ENCODE measurements at regions not wholly inside any gene's neighbourhood (a gene's known extent, or its start where the extent isn't known, plus 50 kb on each side); places are given as distances from the start of the nearest gene placed in this dataset.
"Not testable (repeated sequence)": the region's sequence is repeated elsewhere in the genome, so short reads cannot be mapped to it uniquely, and the experiment has no call there.

GRCh38 chr13:107927557-107927956, 287.8 kb downstream of the LIG4 start:
- Histone ChIP-seq H2BK5ac (ENCODE audit: insufficient read length, low read length) (no peak overlapping the region), H2BK20ac (ENCODE audit: low read depth, low read length, poor library complexity, severe bottlenecking) (no peak overlapping the region), H3K23me2 (ENCODE audit: insufficient read length, low read depth, low read length, poor library complexity, severe bottlenecking) (no peaks in the 10 kb centered on the region), H3K4ac (ENCODE audit: low read depth, low read length) (no peak overlapping the region), H3K56ac (ENCODE audit: insufficient read length, low read depth, low read length) (no peak overlapping the region), H3K79me1 (ENCODE audit: insufficient read depth, low read depth, low read length, poor library complexity, severe bottlenecking) (no peaks in the 10 kb centered on the region), H3T11ph (ENCODE audit: low read length) (no peak overlapping the region), H3K4me1 (ENCODE audit: insufficient read depth, low read length) (no peaks in the 10 kb centered on the region), H2BK120ac (ENCODE audit: low read depth, low read length, poor library complexity, severe bottlenecking) (no peak overlapping the region), H3K79me2 (ENCODE audit: insufficient read depth, low read length) (no peaks in the 10 kb centered on the region), H4K8ac (replicated peaks; ENCODE audit: insufficient read length, low read depth, low read length) (no peak overlapping the region), H3K9ac (ENCODE audit: extremely low read depth, insufficient read length, low read length) (no peak overlapping the region), H4K20me1 (ENCODE audit: control insufficient read depth, insufficient read depth, insufficient read length) (no peaks in the 10 kb centered on the region), H4K91ac (ENCODE audit: insufficient read length, low read depth, low read length) (no peak overlapping the region), H3K27ac (ENCODE audit: insufficient read length, low read depth, low read length) (no peak overlapping the region), H3K4me2 (ENCODE audit: insufficient read depth, insufficient read length, low read length) (no peak overlapping the region), H2BK15ac (ENCODE audit: low read depth, low read length) (no peak overlapping the region; the same call in 1 of the 2 replicates), H3K23ac (ENCODE audit: insufficient read length, low read depth, low read length) (no peak overlapping the region), H3K18ac (ENCODE audit: insufficient read length, low read depth, low read length) (no peak overlapping the region), H2AK5ac (ENCODE audit: insufficient read length, low read length) (no peak overlapping the region), H3K9me3 (ENCODE audit: control insufficient read depth, low read depth, low read length) (no peaks in the 10 kb centered on the region), H3K27me3 (ENCODE audit: insufficient read depth, low read length) (no peaks in the 10 kb centered on the region), H2BK12ac (ENCODE audit: insufficient read length, low read depth, low read length) (no peak overlapping the region), H4K5ac (ENCODE audit: insufficient read length, low read depth, low read length) (no peak overlapping the region), H2AFZ (ENCODE audit: low read length) (no peak overlapping the region), H3K14ac (ENCODE audit: insufficient read depth, low read length) (no peak overlapping the region)
- WGBS (ENCODE audit: extremely low coverage, insufficient read length, low lambda C conversion rate), result no CpG with 5 or more reads among the region's 4 CpGs
- no peak for DNase-seq
- Mint-ChIP-seq H3K27ac (no peak overlapping the region), H3K9me3 (peaks cover 2 to 3% of the 10 kb centered on the region in 2 experiments; a peak in 3 of 5 replicates), H3K4me1 (no peaks in the 10 kb centered on the region), H3K36me3 (ENCODE audit: insufficient read depth in 1 of 3, low read depth in 3 of 3) (no peaks in the 10 kb centered on the region), H3K4me3 (no peak overlapping the region), H3K27me3 (ENCODE audit: low read depth) (peaks cover 2% of the 10 kb centered on the region; the same call in 1 of the 2 replicates)
- TF ChIP-seq, protein P1, sequence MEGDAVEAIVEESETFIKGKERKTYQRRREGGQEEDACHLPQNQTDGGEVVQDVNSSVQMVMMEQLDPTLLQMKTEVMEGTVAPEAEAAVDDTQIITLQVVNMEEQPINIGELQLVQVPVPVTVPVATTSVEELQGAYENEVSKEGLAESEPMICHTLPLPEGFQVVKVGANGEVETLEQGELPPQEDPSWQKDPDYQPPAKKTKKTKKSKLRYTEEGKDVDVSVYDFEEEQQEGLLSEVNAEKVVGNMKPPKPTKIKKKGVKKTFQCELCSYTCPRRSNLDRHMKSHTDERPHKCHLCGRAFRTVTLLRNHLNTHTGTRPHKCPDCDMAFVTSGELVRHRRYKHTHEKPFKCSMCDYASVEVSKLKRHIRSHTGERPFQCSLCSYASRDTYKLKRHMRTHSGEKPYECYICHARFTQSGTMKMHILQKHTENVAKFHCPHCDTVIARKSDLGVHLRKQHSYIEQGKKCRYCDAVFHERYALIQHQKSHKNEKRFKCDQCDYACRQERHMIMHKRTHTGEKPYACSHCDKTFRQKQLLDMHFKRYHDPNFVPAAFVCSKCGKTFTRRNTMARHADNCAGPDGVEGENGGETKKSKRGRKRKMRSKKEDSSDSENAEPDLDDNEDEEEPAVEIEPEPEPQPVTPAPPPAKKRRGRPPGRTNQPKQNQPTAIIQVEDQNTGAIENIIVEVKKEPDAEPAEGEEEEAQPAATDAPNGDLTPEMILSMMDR (conservative IDR thresholded peaks at IDR 0.05), result no peak

DNA sequence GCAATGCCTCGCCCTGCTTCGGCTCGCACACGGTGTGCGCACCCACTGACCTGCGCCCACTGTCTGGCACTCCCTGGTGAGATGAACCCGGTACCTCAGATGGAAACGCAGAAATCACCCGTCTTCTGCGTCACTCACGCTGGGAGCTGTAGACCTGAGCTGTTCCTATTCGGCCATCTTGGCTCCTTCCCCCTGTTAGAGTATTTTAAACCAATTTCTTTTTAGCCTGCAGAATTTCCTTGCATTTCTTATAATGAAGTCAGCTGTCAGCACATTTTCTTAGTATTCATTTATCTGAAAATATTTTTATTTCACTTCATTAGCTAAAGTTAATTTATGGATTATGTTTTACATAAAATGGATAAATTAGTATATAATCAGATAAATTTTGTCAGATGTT, 288.8 kb downstream of the LIG4 start:
- H3K9ac ChIP-seq (ENCODE audit: extremely low read depth, insufficient read length, low read length); H2BK15ac ChIP-seq (ENCODE audit: low read depth, low read length); DNase-seq; H4K91ac ChIP-seq (ENCODE audit: insufficient read length, low read depth, low read length); H3K23ac ChIP-seq (ENCODE audit: insufficient read length, low read depth, low read length); H3K4me2 ChIP-seq (ENCODE audit: insufficient read depth, insufficient read length, low read length); H3K9me3 Mint-ChIP-seq; H3K18ac ChIP-seq (ENCODE audit: insufficient read length, low read depth, low read length); H3T11ph ChIP-seq (ENCODE audit: low read length); H2BK20ac ChIP-seq (ENCODE audit: low read depth, low read length, poor library complexity, severe bottlenecking); H3K4me3 Mint-ChIP-seq; H3K23me2 ChIP-seq (ENCODE audit: insufficient read length, low read depth, low read length, poor library complexity, severe bottlenecking); H3K79me1 ChIP-seq (ENCODE audit: insufficient read depth, low read depth, low read length, poor library complexity, severe bottlenecking); H4K5ac ChIP-seq (ENCODE audit: insufficient read length, low read depth, low read length); H4K8ac ChIP-seq (replicated peaks; ENCODE audit: insufficient read length, low read depth, low read length); H3K27me3 ChIP-seq (ENCODE audit: insufficient read depth, low read length); H3K4ac ChIP-seq (ENCODE audit: low read depth, low read length); H3K56ac ChIP-seq (ENCODE audit: insufficient read length, low read depth, low read length); H2AFZ ChIP-seq (ENCODE audit: low read length); H3K27me3 Mint-ChIP-seq (ENCODE audit: low read depth); H3K4me1 ChIP-seq (ENCODE audit: insufficient read depth, low read length); H4K20me1 ChIP-seq (ENCODE audit: control insufficient read depth, insufficient read depth, insufficient read length); H3K4me1 Mint-ChIP-seq; H3K79me2 ChIP-seq (ENCODE audit: insufficient read depth, low read length); H3K9me3 ChIP-seq (ENCODE audit: control insufficient read depth, low read depth, low read length); H2BK120ac ChIP-seq (ENCODE audit: low read depth, low read length, poor library complexity, severe bottlenecking); H3K36me3 Mint-ChIP-seq (ENCODE audit: insufficient read depth in 1 of 3, low read depth in 3 of 3); H2BK12ac ChIP-seq (ENCODE audit: insufficient read length, low read depth, low read length); H3K14ac ChIP-seq (ENCODE audit: insufficient read depth, low read length); H3K27ac ChIP-seq (ENCODE audit: insufficient read length, low read depth, low read length); H2AK5ac ChIP-seq (ENCODE audit: insufficient read length, low read length); H3K27ac Mint-ChIP-seq; H2BK5ac ChIP-seq (ENCODE audit: insufficient read length, low read length): not testable (repeated sequence)
- WGBS (ENCODE audit: extremely low coverage, insufficient read length, low lambda C conversion rate), result no CpG with 5 or more reads among the region's 12 CpGs

Measured in H9 (cell line).